IMR-90 (cell line): ENCODE measurements at regions not wholly inside any gene's neighbourhood (a gene's known extent, or its start where the extent isn't known, plus 50 kb on each side); places are given as distances from the start of the nearest gene placed in this dataset.
A peak's percentile ranks its signal among the peaks of the same experiment; 100 is the strongest.

Experiments
- ATAC-seq: fragments of 200-7000 bp; cut with Tn5 transposase; 2 replicates; pipeline ENCODE4 v1.9.1; 2020; ENCODE audit warnings: low read depth, mild to moderate bottlenecking, moderate library complexity
- BruUV-seq: library from RNA; stranded (reverse); fragments of 400-500 nt; replicated peaks from 2 replicates; lab custom pipeline; 2021; lab: Mats Ljungman, UMichigan
- CTCF ChIA-PET: fragments of 300-600 bp; formaldehyde crosslinking; extraction: SDS; loops from one replicate; lab custom pipeline; 2021; ENCODE audit warnings: antibody characterized with exemption; lab: Yijun Ruan, JAX
- POLR2A ChIA-PET: fragments of 300-600 bp; sonication (Branson Sonifier 250); formaldehyde crosslinking; loops from one replicate; lab custom pipeline; 2022; ENCODE audit warnings: antibody characterized with exemption; ENCODE audit not compliant: unreplicated experiment; lab: Charles Lee
- DNase-seq: peaks from one replicate; pipeline ENCODE4 v3.0.0; 2013
- H2AFZ ChIP-seq: replicated peaks from 2 replicates; pipeline ENCODE3; 2013; ENCODE audit warnings: low read length, mild to moderate bottlenecking; ENCODE audit not compliant: poor library complexity
- H2AK5ac ChIP-seq: 2 replicates; pipeline ENCODE4 v1.6.1; 2013; ENCODE audit warnings: low read depth, low read length, inconsistent platforms
- H2AK9ac ChIP-seq: replicated peaks from 2 replicates; pipeline ENCODE3; 2013; ENCODE audit warnings: mild to moderate bottlenecking, low read depth, low read length, moderate library complexity; ENCODE audit not compliant: poor library complexity
- H2BK120ac ChIP-seq: 2 replicates; pipeline ENCODE4 v1.6.1; 2013; ENCODE audit warnings: low read depth, low read length, inconsistent platforms
- H2BK15ac ChIP-seq: 3 replicates; pipeline ENCODE4 v1.6.1; 2013; ENCODE audit warnings: low read depth, low read length, inconsistent platforms
- H2BK20ac ChIP-seq: 2 replicates; pipeline ENCODE4 v1.6.1; 2013; ENCODE audit warnings: low read depth, mild to moderate bottlenecking, inconsistent platforms, low read length, moderate library complexity
- H2BK5ac ChIP-seq: 2 replicates; pipeline ENCODE4 v1.6.1; 2013; ENCODE audit warnings: mild to moderate bottlenecking, low read depth, low read length, inconsistent platforms; ENCODE audit not compliant: poor library complexity, severe bottlenecking
- H3K14ac ChIP-seq: replicated peaks from 2 replicates; pipeline ENCODE4 v1.6.1; 2013; ENCODE audit warnings: low read depth, low read length, inconsistent platforms
- H3K18ac ChIP-seq: 2 replicates; pipeline ENCODE4 v1.6.1; 2013; ENCODE audit warnings: low read depth, low read length, control low read depth
- H3K23ac ChIP-seq: 2 replicates; pipeline ENCODE4 v1.6.1; 2013; ENCODE audit warnings: low read depth, low read length, inconsistent platforms
- H3K27ac ChIP-seq: 2 replicates; pipeline ENCODE4 v1.5.1; 2013; ENCODE audit warnings: mild to moderate bottlenecking, control low read depth, low read length; ENCODE audit not compliant: insufficient read depth
- H3K27me3 ChIP-seq: 2 replicates; pipeline ENCODE4 v1.6.1; 2013; ENCODE audit warnings: low read length; ENCODE audit not compliant: control insufficient read depth, insufficient read depth
- H3K36me3 ChIP-seq: 2 replicates; pipeline ENCODE4 v1.6.1; 2013; ENCODE audit warnings: low read length, mixed read lengths; ENCODE audit not compliant: control insufficient read depth, insufficient read depth
- H3K4ac ChIP-seq: 2 replicates; pipeline ENCODE4 v1.6.1; 2013; ENCODE audit warnings: low read depth, low read length, inconsistent platforms
- H3K4me1 ChIP-seq: 2 replicates; pipeline ENCODE4 v1.6.1; 2013; ENCODE audit warnings: low read length, mixed read lengths; ENCODE audit not compliant: control insufficient read depth, insufficient read depth
- H3K4me2 ChIP-seq: 2 replicates; pipeline ENCODE4 v1.6.1; 2013; ENCODE audit warnings: low read depth, mild to moderate bottlenecking, control low read depth, low read length, moderate library complexity
- H3K4me3 ChIP-seq: 2 replicates; pipeline ENCODE4 v1.5.1; 2013; ENCODE audit warnings: low read depth, mild to moderate bottlenecking, control low read depth, low read length, moderate library complexity; ENCODE audit not compliant: insufficient read depth
- H3K56ac ChIP-seq: 2 replicates; pipeline ENCODE4 v1.6.1; 2013; ENCODE audit warnings: low read length, inconsistent platforms; ENCODE audit not compliant: insufficient read depth; ENCODE audit errors: extremely low read depth
- H3K79me1 ChIP-seq, 2 experiments: 2 replicates each; pipeline ENCODE4 v1.6.1; 2013; ENCODE audit warnings: low read length in 2 of 2, inconsistent platforms in 1 of 2, low read depth in 1 of 2
- H3K9ac ChIP-seq: 2 replicates; pipeline ENCODE4 v1.6.1; 2013; ENCODE audit warnings: low read depth, low read length, control low read depth
- H3K9me1 ChIP-seq: 2 replicates; pipeline ENCODE4 v1.6.1; 2013; ENCODE audit warnings: low read length, inconsistent platforms; ENCODE audit not compliant: insufficient read depth
- H3K9me3 ChIP-seq: 2 replicates; pipeline ENCODE4 v1.6.1; 2013; ENCODE audit warnings: low read length; ENCODE audit not compliant: control insufficient read depth, insufficient read depth
- H4K20me1 ChIP-seq: 2 replicates; pipeline ENCODE4 v1.6.1; 2013; ENCODE audit warnings: low read length, inconsistent platforms; ENCODE audit not compliant: insufficient read depth
- H4K5ac ChIP-seq: 2 replicates; pipeline ENCODE4 v1.6.1; 2013; ENCODE audit warnings: mild to moderate bottlenecking, low read depth, low read length, control low read depth
- H4K8ac ChIP-seq, 2 experiments: 2 replicates each; pipeline ENCODE4 v1.6.1; 2013; ENCODE audit warnings: low read depth in 2 of 2, low read length in 2 of 2, control low read depth in 1 of 2, inconsistent platforms in 1 of 2
- H4K91ac ChIP-seq: 2 replicates; pipeline ENCODE4 v1.6.1; 2013; ENCODE audit warnings: low read depth, low read length, inconsistent platforms; ENCODE audit not compliant: insufficient read depth
- CEBPB ChIP-seq: IDR thresholded peaks from 2 replicates; pipeline ENCODE4 v1.6.1; 2012; ENCODE audit warnings: low read depth, low read length, improper control_type of control experiment
- CTCF ChIP-seq: conservative IDR thresholded peaks from 2 replicates; pipeline ENCODE4 v1.5.1; 2012; ENCODE audit warnings: mild to moderate bottlenecking, low read depth, low read length, improper control_type of control experiment
- WGBS, 2 experiments: methylation state at CpG; one replicate each; pipeline versions ENCODE4 v1.1.5 to v1.1.7; 2013; ENCODE audit warnings: missing lambda C conversion rate in 2 of 2; ENCODE audit not compliant: insufficient read length in 1 of 2; ENCODE audit errors: extremely low coverage in 2 of 2; 5-methylcytosine and 5-hydroxymethylcytosine counted together
- dilution Hi-C: fragments of 300-500 bp; cut with HindIII; formaldehyde crosslinking; loops from one replicate; pipeline ENCODE4 v1.14.3; 2018; ENCODE audit warnings: low sequenced_read_pairs; ENCODE audit not compliant: unreplicated experiment
- in situ Hi-C: fragments of 300-500 bp; cut with MboI; formaldehyde crosslinking; loops from 3 replicates; pipeline ENCODE4 v1.14.3; 2019; ENCODE audit warnings: low sequenced_read_pairs, inconsistent platforms, mixed read lengths
- intact Hi-C: fragments of 100-400 bp; cut with micrococcal nuclease; formaldehyde crosslinking; loops from 2 replicates; pipeline ENCODE4 v1.10.0; 2022

- CTCF ChIA-PET = no interaction called here
- H4K91ac ChIP-seq = no peak overlapping the region
- no peak for TF ChIP-seq CTCF
- peak; percentile 61; the same call in 1 of the 2 replicates for TF ChIP-seq CEBPB
- H3K27ac ChIP-seq = no peak overlapping the region
- H3K9me3 ChIP-seq = no peaks in the 10 kb centered on the region
- H3K23ac ChIP-seq = no peak overlapping the region
- H4K8ac ChIP-seq = no peak overlapping the region
- intact Hi-C loops = no loop called here
- peaks cover 1% of the 10 kb centered on the region; the same call in 1 of the 2 replicates for H3K4me1 ChIP-seq
- no peak overlapping the region for H3K4me2 ChIP-seq
- no peak overlapping the region for H3K9ac ChIP-seq
- H3K4ac ChIP-seq = no peak overlapping the region
- no peak overlapping the region for H2BK120ac ChIP-seq
- ATAC-seq (no peak), DNase-seq (no peak)
- no peak overlapping the region for H4K5ac ChIP-seq
- no peak overlapping the region for H2AK9ac ChIP-seq
- no peak overlapping the region for H2BK15ac ChIP-seq
- dilution Hi-C loops = no loop called here
- H3K4me3 ChIP-seq = no peak overlapping the region
- in situ Hi-C loops = no loop called here
- POLR2A ChIA-PET = no interaction called here
- no TSS peak for BruUV-seq
- H3K36me3 ChIP-seq = no peaks in the 10 kb centered on the region
- no peak overlapping the region for H2AFZ ChIP-seq
- H2BK5ac ChIP-seq = no peak overlapping the region
- peaks cover 4% of the 10 kb centered on the region; the same call in 1 of the 2 replicates for H3K9me1 ChIP-seq
- no CpG with 5 or more reads among the region's 2 CpGs for WGBS, 2 experiments
- no peak overlapping the region for H3K56ac ChIP-seq
- no peaks in the 10 kb centered on the region for H3K79me1 ChIP-seq
- no peak overlapping the region for H2BK20ac ChIP-seq
- H4K20me1 ChIP-seq = no peaks in the 10 kb centered on the region
- no peak overlapping the region for H3K14ac ChIP-seq
- no peak overlapping the region for H3K18ac ChIP-seq
- no peaks in the 10 kb centered on the region; the same call in 1 of the 2 replicates for H3K27me3 ChIP-seq
- H2AK5ac ChIP-seq = no peak overlapping the region
Measured at GRCh38 chr14:53875324-53875897, 81.2 kb downstream of the BMP4 start.
